PFSK-1 (cell line): ENCODE measurements at regions not wholly inside any gene's neighbourhood (a gene's known extent, or its start where the extent isn't known, plus 50 kb on each side); places are given as distances from the start of the nearest gene placed in this dataset.

ENCODE experiments used
- POLR2AphosphoS5 ChIP-seq: IDR thresholded peaks from 2 replicates; pipeline ENCODE4 v1.6.1; 2012; ENCODE audit warnings: low read depth, mild to moderate bottlenecking, control low read depth, low read length, moderate library complexity
- SIN3A ChIP-seq: IDR thresholded peaks from 2 replicates; pipeline ENCODE4 v1.6.1; 2012; ENCODE audit warnings: mild to moderate bottlenecking, low read length, moderate library complexity, borderline replicate concordance; ENCODE audit not compliant: insufficient read depth
- TAF1 ChIP-seq: IDR thresholded peaks from 2 replicates; pipeline ENCODE4 v1.6.1; 2012; ENCODE audit warnings: low read length, control low read depth, borderline replicate concordance; ENCODE audit not compliant: insufficient read depth
- TF ChIP-seq, protein P1 (sequence below), 2 experiments: IDR thresholded peaks; 2 replicates each; pipeline versions ENCODE4 v1.6.1 to v1.8.0; 2011 to 2012; ENCODE audit warnings: low read depth in 2 of 2, low read length in 2 of 2, control low read depth in 1 of 2, inconsistent platforms in 1 of 2, mild to moderate bottlenecking in 1 of 2, moderate library complexity in 1 of 2; ENCODE audit not compliant: insufficient read depth in 1 of 2

- TF ChIP-seq, protein P1, sequence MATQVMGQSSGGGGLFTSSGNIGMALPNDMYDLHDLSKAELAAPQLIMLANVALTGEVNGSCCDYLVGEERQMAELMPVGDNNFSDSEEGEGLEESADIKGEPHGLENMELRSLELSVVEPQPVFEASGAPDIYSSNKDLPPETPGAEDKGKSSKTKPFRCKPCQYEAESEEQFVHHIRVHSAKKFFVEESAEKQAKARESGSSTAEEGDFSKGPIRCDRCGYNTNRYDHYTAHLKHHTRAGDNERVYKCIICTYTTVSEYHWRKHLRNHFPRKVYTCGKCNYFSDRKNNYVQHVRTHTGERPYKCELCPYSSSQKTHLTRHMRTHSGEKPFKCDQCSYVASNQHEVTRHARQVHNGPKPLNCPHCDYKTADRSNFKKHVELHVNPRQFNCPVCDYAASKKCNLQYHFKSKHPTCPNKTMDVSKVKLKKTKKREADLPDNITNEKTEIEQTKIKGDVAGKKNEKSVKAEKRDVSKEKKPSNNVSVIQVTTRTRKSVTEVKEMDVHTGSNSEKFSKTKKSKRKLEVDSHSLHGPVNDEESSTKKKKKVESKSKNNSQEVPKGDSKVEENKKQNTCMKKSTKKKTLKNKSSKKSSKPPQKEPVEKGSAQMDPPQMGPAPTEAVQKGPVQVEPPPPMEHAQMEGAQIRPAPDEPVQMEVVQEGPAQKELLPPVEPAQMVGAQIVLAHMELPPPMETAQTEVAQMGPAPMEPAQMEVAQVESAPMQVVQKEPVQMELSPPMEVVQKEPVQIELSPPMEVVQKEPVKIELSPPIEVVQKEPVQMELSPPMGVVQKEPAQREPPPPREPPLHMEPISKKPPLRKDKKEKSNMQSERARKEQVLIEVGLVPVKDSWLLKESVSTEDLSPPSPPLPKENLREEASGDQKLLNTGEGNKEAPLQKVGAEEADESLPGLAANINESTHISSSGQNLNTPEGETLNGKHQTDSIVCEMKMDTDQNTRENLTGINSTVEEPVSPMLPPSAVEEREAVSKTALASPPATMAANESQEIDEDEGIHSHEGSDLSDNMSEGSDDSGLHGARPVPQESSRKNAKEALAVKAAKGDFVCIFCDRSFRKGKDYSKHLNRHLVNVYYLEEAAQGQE (IDR thresholded peaks at IDR 0.05; ENCODE audit: insufficient read depth in 1 of 2, low read depth in 2 of 2, low read length in 2 of 2) = no peak
- TF ChIP-seq POLR2AphosphoS5 (no peak), TAF1 (no peak), SIN3A (no peak)
Measured at GRCh38 chr3:191543897-191544296, 82.9 kb downstream of the PYDC2 start.
